Neural progenitor cell (in vitro differentiated cells): ENCODE measurements at regions not wholly inside any gene's neighbourhood (a gene's known extent, or its start where the extent isn't known, plus 50 kb on each side); places are given as distances from the start of the nearest gene placed in this dataset.

Source experiments
- DNase-seq: peaks from one replicate; pipeline ENCODE4 v3.0.0-alpha.2; 2016; ENCODE audit warnings: low spot score
- H2AFZ ChIP-seq: fragments of 200-600 bp; sonication (generic); replicated peaks from 2 replicates; pipeline ENCODE4 v1.6.1; 2016; ENCODE audit warnings: antibody characterized with exemption
- H3F3A ChIP-seq: fragments of 200-600 bp; sonication (generic); 2 replicates; pipeline ENCODE4 v1.6.1; 2016; ENCODE audit warnings: antibody characterized with exemption, low read depth
- H3K27ac ChIP-seq: fragments of 200-600 bp; sonication (generic); 2 replicates; pipeline ENCODE4 v1.5.1; 2016; ENCODE audit warnings: mild to moderate bottlenecking
- H3K27me3 ChIP-seq: fragments of 200-600 bp; sonication (generic); 2 replicates; pipeline ENCODE4 v1.6.1; 2016; ENCODE audit warnings: mild to moderate bottlenecking, moderate library complexity
- H3K36me3 ChIP-seq: fragments of 200-600 bp; sonication (generic); 2 replicates; pipeline ENCODE4 v1.5.1; 2016
- H3K4me1 ChIP-seq: fragments of 200-600 bp; sonication (generic); 2 replicates; pipeline ENCODE4 v1.6.1; 2016; ENCODE audit warnings: mixed run types
- H3K4me2 ChIP-seq: fragments of 200-600 bp; sonication (generic); 2 replicates; pipeline ENCODE4 v1.6.1; 2016
- H3K4me3 ChIP-seq: fragments of 200-600 bp; sonication (generic); 2 replicates; pipeline ENCODE4 v1.5.1; 2016
- H3K79me2 ChIP-seq: fragments of 200-600 bp; sonication (generic); 2 replicates; pipeline ENCODE4 v1.6.1; 2016; ENCODE audit warnings: low read depth
- H3K9ac ChIP-seq: fragments of 200-600 bp; sonication (generic); 2 replicates; pipeline ENCODE4 v1.6.1; 2016
- H3K9me3 ChIP-seq: fragments of 200-600 bp; sonication (generic); 2 replicates; pipeline ENCODE4 v1.5.1; 2016; ENCODE audit warnings: low read depth
- H4K20me1 ChIP-seq: fragments of 200-600 bp; sonication (generic); 2 replicates; pipeline ENCODE4 v1.6.1; 2016; ENCODE audit warnings: low read depth
- H3K27ac Mint-ChIP-seq: 3 replicates; pipeline ENCODE4 v1.8.0; 2021; ENCODE audit warnings: mixed read lengths
- H3K27me3 Mint-ChIP-seq: 2 replicates; pipeline ENCODE4 v1.8.0; 2022; ENCODE audit warnings: low read depth, mild to moderate bottlenecking, inconsistent platforms, moderate library complexity, mixed read lengths; ENCODE audit not compliant: insufficient read depth
- H3K36me3 Mint-ChIP-seq: 3 replicates; pipeline ENCODE4 v1.8.0; 2021; ENCODE audit warnings: mixed read lengths
- H3K4me1 Mint-ChIP-seq: 3 replicates; pipeline ENCODE4 v1.8.0; 2021; ENCODE audit warnings: mixed read lengths
- H3K4me3 Mint-ChIP-seq: 3 replicates; pipeline ENCODE4 v1.8.0; 2021; ENCODE audit warnings: mild to moderate bottlenecking, moderate library complexity, mixed read lengths
- H3K9me3 Mint-ChIP-seq: 3 replicates; pipeline ENCODE4 v1.8.0; 2020; ENCODE audit warnings: mixed read lengths
- EZH2 ChIP-seq: fragments of 200-600 bp; sonication (generic); IDR thresholded peaks from 2 replicates; pipeline ENCODE4 v1.6.1; 2017; ENCODE audit warnings: antibody characterized with exemption, mild to moderate bottlenecking, moderate library complexity
- EZH2phosphoT487 ChIP-seq: fragments of 200-600 bp; sonication (generic); IDR thresholded peaks from 2 replicates; pipeline ENCODE4 v1.6.1; 2017; ENCODE audit warnings: antibody characterized with exemption
- TF ChIP-seq, protein P1 (sequence below): fragments of 200-600 bp; sonication (generic); IDR thresholded peaks from 2 replicates; pipeline ENCODE4 v1.5.1; 2017; ENCODE audit warnings: antibody characterized with exemption, mild to moderate bottlenecking

DNA sequence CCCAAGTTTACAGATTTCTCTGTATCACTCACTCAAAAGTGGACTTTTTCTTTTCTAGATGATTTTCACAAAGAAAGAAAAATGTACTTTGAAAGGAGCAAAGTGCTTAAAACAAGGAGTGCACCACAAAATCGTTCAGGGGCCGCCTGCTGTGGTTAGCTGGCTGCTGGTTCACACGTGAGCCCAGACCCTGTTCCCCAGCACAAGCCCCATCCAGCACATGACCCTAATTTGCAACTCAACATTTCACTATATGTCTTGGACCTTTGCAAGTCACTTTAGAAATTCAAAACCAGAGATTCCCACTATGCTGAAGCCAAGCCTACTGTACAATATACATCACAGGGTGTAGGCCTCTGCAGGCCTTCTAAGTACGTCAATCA is 95.5 kb upstream of the NHSL1 start:
- Mint-ChIP-seq H3K4me3 (no peak overlapping the region), H3K27ac (no peak overlapping the region), H3K36me3 (no peaks in the 10 kb centered on the region), H3K4me1 (peaks cover 47% of the 10 kb centered on the region), H3K9me3 (no peaks in the 10 kb centered on the region), H3K27me3 (peaks cover 5% of the 10 kb centered on the region)
- no peak overlapping the region for H3K9ac ChIP-seq
- no peak overlapping the region for H3K4me2 ChIP-seq
- H3K4me1 ChIP-seq, result peaks cover 22% of the 10 kb centered on the region
- no peaks in the 10 kb centered on the region for H3K27me3 ChIP-seq
- no peaks in the 10 kb centered on the region for H3K79me2 ChIP-seq
- H2AFZ ChIP-seq, result no peak overlapping the region
- H3K4me3 ChIP-seq, result no peak overlapping the region
- no peaks in the 10 kb centered on the region for H3K9me3 ChIP-seq
- no peak for DNase-seq
- no peaks in the 10 kb centered on the region for H3F3A ChIP-seq
- H3K27ac ChIP-seq, result no peak overlapping the region
- H3K36me3 ChIP-seq, result no peaks in the 10 kb centered on the region
- TF ChIP-seq EZH2 (no peak), EZH2phosphoT487 (no peak)
- TF ChIP-seq, protein P1, sequence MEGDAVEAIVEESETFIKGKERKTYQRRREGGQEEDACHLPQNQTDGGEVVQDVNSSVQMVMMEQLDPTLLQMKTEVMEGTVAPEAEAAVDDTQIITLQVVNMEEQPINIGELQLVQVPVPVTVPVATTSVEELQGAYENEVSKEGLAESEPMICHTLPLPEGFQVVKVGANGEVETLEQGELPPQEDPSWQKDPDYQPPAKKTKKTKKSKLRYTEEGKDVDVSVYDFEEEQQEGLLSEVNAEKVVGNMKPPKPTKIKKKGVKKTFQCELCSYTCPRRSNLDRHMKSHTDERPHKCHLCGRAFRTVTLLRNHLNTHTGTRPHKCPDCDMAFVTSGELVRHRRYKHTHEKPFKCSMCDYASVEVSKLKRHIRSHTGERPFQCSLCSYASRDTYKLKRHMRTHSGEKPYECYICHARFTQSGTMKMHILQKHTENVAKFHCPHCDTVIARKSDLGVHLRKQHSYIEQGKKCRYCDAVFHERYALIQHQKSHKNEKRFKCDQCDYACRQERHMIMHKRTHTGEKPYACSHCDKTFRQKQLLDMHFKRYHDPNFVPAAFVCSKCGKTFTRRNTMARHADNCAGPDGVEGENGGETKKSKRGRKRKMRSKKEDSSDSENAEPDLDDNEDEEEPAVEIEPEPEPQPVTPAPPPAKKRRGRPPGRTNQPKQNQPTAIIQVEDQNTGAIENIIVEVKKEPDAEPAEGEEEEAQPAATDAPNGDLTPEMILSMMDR, result no peak
- no peaks in the 10 kb centered on the region for H4K20me1 ChIP-seq

DNA sequence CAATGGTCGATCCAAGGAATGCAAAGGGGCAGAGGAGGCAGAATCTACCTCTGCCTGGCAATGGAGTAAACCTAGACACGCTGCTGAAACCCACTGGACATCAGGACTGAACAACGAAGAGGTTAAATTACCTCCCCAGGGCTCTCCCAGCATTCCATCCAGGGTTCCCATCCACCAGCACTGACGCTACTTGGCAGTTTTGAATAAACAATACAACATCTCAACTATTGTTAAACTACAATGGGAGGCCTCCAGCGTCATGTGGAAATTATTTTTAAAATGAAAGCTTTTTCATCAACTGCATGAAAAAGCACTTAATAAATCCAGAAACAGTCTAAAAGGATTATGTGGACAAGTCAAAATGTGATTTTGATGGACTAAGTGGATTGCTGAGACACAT is 96.8 kb upstream of the NHSL1 start:
- Histone ChIP-seq H3K9ac (no peak overlapping the region), H3K4me1 (peaks cover 22% of the 10 kb centered on the region), H3K4me3 (no peak overlapping the region), H2AFZ (no peak overlapping the region), H4K20me1 (no peaks in the 10 kb centered on the region), H3K27ac (no peak overlapping the region), H3K79me2 (no peaks in the 10 kb centered on the region), H3F3A (no peaks in the 10 kb centered on the region), H3K4me2 (no peak overlapping the region), H3K27me3 (no peaks in the 10 kb centered on the region), H3K36me3 (no peaks in the 10 kb centered on the region), H3K9me3 (no peaks in the 10 kb centered on the region)
- Mint-ChIP-seq H3K9me3 (no peaks in the 10 kb centered on the region), H3K4me1 (peaks cover 40% of the 10 kb centered on the region), H3K36me3 (no peaks in the 10 kb centered on the region), H3K4me3 (no peak overlapping the region), H3K27me3 (peaks cover 5% of the 10 kb centered on the region), H3K27ac (no peak overlapping the region)
- DNase-seq, result no peak
- TF ChIP-seq, protein P1, result no peak
- TF ChIP-seq EZH2phosphoT487, result no peak
- no peak for TF ChIP-seq EZH2

DNA sequence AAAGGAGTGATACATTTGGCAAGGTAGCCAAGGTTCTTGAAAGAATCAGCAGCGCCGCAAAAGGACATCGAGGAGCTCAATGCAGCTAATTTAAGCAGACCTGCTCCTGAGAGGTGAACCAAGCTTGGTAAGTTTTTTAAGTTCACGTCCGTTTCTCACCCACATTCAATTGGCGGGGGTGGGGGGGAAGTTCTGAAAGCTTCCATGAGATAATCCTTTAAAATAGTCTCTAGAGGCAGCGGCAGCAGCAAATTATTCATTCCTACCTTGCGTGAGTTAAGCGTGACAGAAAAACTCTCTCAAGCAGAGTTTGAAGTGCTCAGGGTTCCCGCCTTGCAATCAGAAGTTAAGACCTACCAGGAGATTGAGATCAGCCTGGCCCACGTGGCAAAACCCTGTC is 97.3 kb upstream of the NHSL1 start:
- Histone ChIP-seq H3K36me3 (no peaks in the 10 kb centered on the region), H3K27me3 (no peaks in the 10 kb centered on the region), H4K20me1 (no peaks in the 10 kb centered on the region), H3K4me1 (peaks cover 22% of the 10 kb centered on the region), H3K27ac (no peak overlapping the region), H3K79me2 (no peaks in the 10 kb centered on the region), H3K4me3 (no peak overlapping the region), H3F3A (no peaks in the 10 kb centered on the region), H3K9ac (no peak overlapping the region), H3K9me3 (no peaks in the 10 kb centered on the region), H3K4me2 (no peak overlapping the region), H2AFZ (no peak overlapping the region)
- no peak overlapping the region for H3K4me3 Mint-ChIP-seq
- H3K9me3 Mint-ChIP-seq, result no peaks in the 10 kb centered on the region
- peaks cover 40% of the 10 kb centered on the region for H3K4me1 Mint-ChIP-seq
- TF ChIP-seq, protein P1, result no peak
- TF ChIP-seq EZH2 (no peak), EZH2phosphoT487 (no peak)
- H3K36me3 Mint-ChIP-seq, result no peaks in the 10 kb centered on the region
- peaks cover 5% of the 10 kb centered on the region for H3K27me3 Mint-ChIP-seq
- DNase-seq, result no peak
- H3K27ac Mint-ChIP-seq, result no peak overlapping the region

DNA sequence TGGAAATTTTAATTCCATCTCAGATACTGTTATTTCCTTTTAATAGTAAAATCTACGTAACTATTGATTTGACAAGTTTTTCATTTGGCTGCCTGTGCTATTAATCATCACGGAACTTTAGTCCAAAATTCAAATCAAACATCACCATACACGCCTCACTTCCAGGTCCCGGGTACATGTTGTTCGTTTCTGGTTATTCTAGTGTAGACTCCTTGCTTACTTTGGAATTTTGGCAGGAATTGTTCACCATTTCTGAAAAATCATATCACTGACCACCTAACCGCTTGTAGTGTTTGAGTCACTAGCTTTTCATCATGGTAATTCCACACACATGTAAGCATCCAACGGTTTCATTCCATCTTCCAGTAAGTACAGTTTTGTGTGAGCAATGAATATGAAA is 98.0 kb upstream of the NHSL1 start:
- Histone ChIP-seq H3K9me3 (no peaks in the 10 kb centered on the region), H4K20me1 (no peaks in the 10 kb centered on the region), H3K27me3 (no peaks in the 10 kb centered on the region), H3F3A (no peaks in the 10 kb centered on the region), H3K27ac (no peak overlapping the region), H3K36me3 (no peaks in the 10 kb centered on the region), H2AFZ (no peak overlapping the region), H3K4me2 (no peak overlapping the region), H3K4me3 (no peak overlapping the region), H3K9ac (no peak overlapping the region), H3K79me2 (no peaks in the 10 kb centered on the region), H3K4me1 (peaks cover 22% of the 10 kb centered on the region)
- TF ChIP-seq EZH2phosphoT487 (no peak), EZH2 (no peak)
- TF ChIP-seq, protein P1, result no peak
- no peak overlapping the region for H3K27ac Mint-ChIP-seq
- H3K36me3 Mint-ChIP-seq, result no peaks in the 10 kb centered on the region
- peaks cover 5% of the 10 kb centered on the region for H3K27me3 Mint-ChIP-seq
- H3K4me1 Mint-ChIP-seq, result peaks cover 40% of the 10 kb centered on the region
- H3K4me3 Mint-ChIP-seq, result no peak overlapping the region
- no peak for DNase-seq
- H3K9me3 Mint-ChIP-seq, result no peaks in the 10 kb centered on the region
